Muscle of arm (tissue), 1 donor: ENCODE measurements at regions not wholly inside any gene's neighbourhood (a gene's known extent, or its start where the extent isn't known, plus 50 kb on each side); places are given as distances from the start of the nearest gene placed in this dataset.

Experiments used
- DNase-seq: peaks from one replicate; pipeline ENCODE4 v3.0.0-alpha.2; 2013

GRCh38 chr2:160630801-160631590, 137.4 kb upstream of the RBMS1 start:
- DNase-seq = peak; percentile 55

- no peak for DNase-seq
Observed at GRCh38 chr2:160632084-160632975, 138.7 kb upstream of the RBMS1 start.

- DNase-seq = no peak
Observed at GRCh38 chr2:160634436-160634835, 140.8 kb upstream of the RBMS1 start.

GRCh38 chr2:160635488-160635887, 141.9 kb upstream of the RBMS1 start:
- DNase-seq = no peak

GRCh38 chr2:160639472-160639871, 145.9 kb upstream of the RBMS1 start:
- DNase-seq = no peak

- DNase-seq = no peak
Observed at GRCh38 chr2:160646684-160647444, 153.3 kb upstream of the RBMS1 start.

- DNase-seq = no peak
Observed at GRCh38 chr2:160647967-160648685, 154.5 kb upstream of the RBMS1 start.

GRCh38 chr2:160649698-160650097, 156.1 kb upstream of the RBMS1 start:
- DNase-seq = no peak

GRCh38 chr2:160650196-160651118, 156.8 kb upstream of the RBMS1 start:
- no peak for DNase-seq

- DNase-seq = no peak
Observed at GRCh38 chr2:160651416-160652200, 158.0 kb upstream of the RBMS1 start.

- DNase-seq = no peak
Observed at GRCh38 chr2:160652236-160652635, 158.6 kb upstream of the RBMS1 start.

GRCh38 chr2:160657196-160657595, 163.6 kb upstream of the RBMS1 start:
- DNase-seq = no peak

- no peak for DNase-seq
Observed at GRCh38 chr2:160658851-160659250, 165.2 kb upstream of the RBMS1 start.

GRCh38 chr2:160660741-160661140, 167.1 kb upstream of the RBMS1 start:
- no peak for DNase-seq

- DNase-seq = no peak
Observed at GRCh38 chr2:160664603-160665140, 171.1 kb upstream of the RBMS1 start.

GRCh38 chr2:160666154-160667060, 172.8 kb upstream of the RBMS1 start:
- DNase-seq = peak; percentile 87

- no peak for DNase-seq
Observed at GRCh38 chr2:160667811-160668210, 174.2 kb upstream of the RBMS1 start.

GRCh38 chr2:160670618-160671017, 177.0 kb upstream of the RBMS1 start:
- no peak for DNase-seq
